GM12878 (cell line): ENCODE measurements at regions not wholly inside any gene's neighbourhood (a gene's known extent, or its start where the extent isn't known, plus 50 kb on each side); places are given as distances from the start of the nearest gene placed in this dataset.
A peak's percentile ranks its signal among the peaks of the same experiment; 100 is the strongest.

Experiments
- ATAC-seq: fragments of 200-7000 bp; cut with Tn5 transposase; 3 replicates; pipeline ENCODE4 v1.9.1; 2020; ENCODE audit warnings: mild to moderate bottlenecking, moderate library complexity
- BruUV-seq: library from RNA; stranded (reverse); fragments of 400-500 nt; replicated peaks from 2 replicates; lab custom pipeline; 2021; lab: Mats Ljungman, UMichigan
- CTCF ChIA-PET: fragments of 300-600 bp; sonication (Branson Sonifier 250); formaldehyde crosslinking; extraction: SDS; loops from one replicate; lab custom pipeline; 2021; ENCODE audit warnings: inconsistent platforms; lab: Yijun Ruan, JAX
- POLR2A ChIA-PET: fragments of 350-600 bp; formaldehyde crosslinking; extraction: SDS; loops from one replicate; lab custom pipeline; 2021; ENCODE audit warnings: inconsistent platforms; lab: Charles Lee
- RAD21 ChIA-PET: fragments of 300-600 bp; sonication (Branson Sonifier 250); formaldehyde crosslinking; loops from one replicate; lab custom pipeline; 2023; ENCODE audit warnings: antibody characterized with exemption; ENCODE audit not compliant: unreplicated experiment; lab: Charles Lee
- SMC1A ChIA-PET: fragments of 300-600 bp; sonication (Branson Sonifier 250); formaldehyde crosslinking; loops from one replicate; lab custom pipeline; 2023; ENCODE audit not compliant: unreplicated experiment, uncharacterized antibody; lab: Charles Lee
- DNase-seq: peaks from one replicate; pipeline ENCODE4 v3.0.0-alpha.2; 2011; ENCODE audit warnings: low read depth, low spot score
- FAIRE-seq: peaks from 3 replicates; lab custom pipeline; 2011; peaks lifted over from hg19 to GRCh38; lab: Jason Lieb, UNC
- H2AFZ ChIP-seq: 2 replicates; pipeline ENCODE4 v1.6.0; 2011; ENCODE audit warnings: low read depth, low read length, control low read depth; ENCODE audit not compliant: control insufficient read depth
- H3K27ac ChIP-seq: 2 replicates; pipeline ENCODE4 v1.5.1; 2011; ENCODE audit warnings: control low read depth; ENCODE audit not compliant: control insufficient read depth, insufficient read depth
- H3K27me3 ChIP-seq, 2 experiments: replicated peaks in 1 of 2; 2 replicates each; pipeline versions ENCODE4 v1.6.0 to v1.6.1; 2011; ENCODE audit warnings: low read length in 1 of 2; ENCODE audit not compliant: control insufficient read depth in 2 of 2, insufficient read depth in 2 of 2
- H3K36me3 ChIP-seq, 2 experiments: 2 replicates each; pipeline ENCODE4 v1.5.1; 2011; ENCODE audit warnings: low read length in 1 of 2; ENCODE audit not compliant: control insufficient read depth in 2 of 2, insufficient read depth in 2 of 2
- H3K4me1 ChIP-seq: 2 replicates; pipeline ENCODE4 v1.6.1; 2011; ENCODE audit warnings: mild to moderate bottlenecking, low read length, moderate library complexity, mixed read lengths; ENCODE audit not compliant: control insufficient read depth, insufficient read depth
- H3K4me2 ChIP-seq: 2 replicates; pipeline ENCODE4 v1.6.0; 2011; ENCODE audit warnings: control low read depth; ENCODE audit not compliant: control insufficient read depth, insufficient read depth
- H3K4me3 ChIP-seq: fragments of 200-600 bp; sonication (generic); 2 replicates; pipeline ENCODE4 v1.5.1; 2016
- H3K79me2 ChIP-seq: 2 replicates; pipeline ENCODE4 v1.6.0; 2011; ENCODE audit warnings: low read length; ENCODE audit not compliant: control insufficient read depth, insufficient read depth
- H3K9ac ChIP-seq: 2 replicates; pipeline ENCODE4 v1.8.0; 2011; ENCODE audit warnings: low read length, control low read depth, mixed read lengths; ENCODE audit not compliant: control insufficient read depth, insufficient read depth
- H3K9me3 ChIP-seq: replicated peaks from 3 replicates; pipeline ENCODE4 v1.5.1; 2011; ENCODE audit warnings: mild to moderate bottlenecking, low read length; ENCODE audit not compliant: control insufficient read depth, insufficient read depth
- H4K20me1 ChIP-seq: 2 replicates; pipeline ENCODE4 v1.6.0; 2011; ENCODE audit not compliant: control insufficient read depth, insufficient read depth
- CBX5 ChIP-seq: sonication (generic); IDR thresholded peaks from 2 replicates; pipeline ENCODE4 v1.6.1; 2016; ENCODE audit warnings: low read depth, moderate library complexity, mild to moderate bottlenecking, inconsistent platforms
- ELK1 ChIP-seq: IDR thresholded peaks from 2 replicates; pipeline ENCODE4 v1.6.1; 2012; ENCODE audit warnings: low read depth, low read length, improper control_type of control experiment
- EZH2 ChIP-seq: IDR thresholded peaks from 2 replicates; pipeline ENCODE4 v1.6.1; 2012; ENCODE audit warnings: low read depth, mild to moderate bottlenecking, control low read depth, inconsistent platforms, low read length, borderline replicate concordance; ENCODE audit not compliant: control insufficient read depth
- GATAD2B ChIP-seq: fragments of 450-650 bp; conservative IDR thresholded peaks from 2 replicates; pipeline ENCODE4 v1.6.1; 2017; ENCODE audit warnings: low read depth, mild to moderate bottlenecking, moderate library complexity
- HCFC1 ChIP-seq: fragments of 150-350 bp; IDR thresholded peaks from 2 replicates; pipeline ENCODE4 v1.6.1; 2014; ENCODE audit warnings: low read length
- IRF4 ChIP-seq: IDR thresholded peaks from 2 replicates; pipeline ENCODE4 v1.6.1; 2011; ENCODE audit warnings: low read depth, low read length
- LARP7 ChIP-seq: fragments of 450-650 bp; IDR thresholded peaks from 2 replicates; pipeline ENCODE4 v1.6.1; 2017; ENCODE audit warnings: mild to moderate bottlenecking
- MLLT1 ChIP-seq: fragments of 450-650 bp; IDR thresholded peaks from 2 replicates; pipeline ENCODE4 v1.6.1; 2016; ENCODE audit warnings: mild to moderate bottlenecking
- SP1 ChIP-seq: IDR thresholded peaks from one replicate; pipeline ENCODE4 v1.6.1; 2011; ENCODE audit warnings: low read depth, low read length
- SPI1 ChIP-seq: IDR thresholded peaks from 2 replicates; pipeline ENCODE4 v1.6.1; 2011; ENCODE audit warnings: low read depth, mild to moderate bottlenecking, low read length, moderate library complexity, borderline replicate concordance; ENCODE audit not compliant: insufficient read depth
- SUPT20H ChIP-seq: IDR thresholded peaks from 2 replicates; pipeline ENCODE4 v1.6.1; 2011; ENCODE audit warnings: low read depth, mild to moderate bottlenecking, low read length, moderate library complexity, borderline replicate concordance; ENCODE audit not compliant: control insufficient read depth
- TAF1 ChIP-seq: IDR thresholded peaks from 2 replicates; pipeline ENCODE4 v1.6.1; 2011; ENCODE audit warnings: mild to moderate bottlenecking, low read depth, low read length, borderline replicate concordance
- YY1 ChIP-seq: IDR thresholded peaks from 2 replicates; pipeline ENCODE4 v1.6.1; 2011; ENCODE audit warnings: low read depth, mild to moderate bottlenecking, low read length
- in situ Hi-C: fragments of 300-500 bp; cut with MboI; formaldehyde crosslinking; loops from 9 replicates; pipeline ENCODE4 v1.14.3; 2018; ENCODE audit warnings: mixed read lengths
- intact Hi-C: fragments of 100-400 bp; cut with micrococcal nuclease; formaldehyde crosslinking; loops from one replicate; pipeline ENCODE4 v1.14.2; 2022; ENCODE audit not compliant: unreplicated experiment
- TF ChIP-seq, protein P1 (sequence below): IDR thresholded peaks from 2 replicates; pipeline ENCODE4 v1.6.1; 2011; ENCODE audit warnings: low read depth, mild to moderate bottlenecking, low read length, moderate library complexity, borderline replicate concordance; ENCODE audit errors: extremely low read depth
- TF ChIP-seq, protein P2 (sequence below): IDR thresholded peaks from 2 replicates; pipeline ENCODE4 v1.6.1; 2011; ENCODE audit warnings: borderline replicate concordance, low read depth, mild to moderate bottlenecking, moderate library complexity, mixed read lengths, low read length; ENCODE audit not compliant: insufficient read depth; ENCODE audit errors: extremely low read length

DNA sequence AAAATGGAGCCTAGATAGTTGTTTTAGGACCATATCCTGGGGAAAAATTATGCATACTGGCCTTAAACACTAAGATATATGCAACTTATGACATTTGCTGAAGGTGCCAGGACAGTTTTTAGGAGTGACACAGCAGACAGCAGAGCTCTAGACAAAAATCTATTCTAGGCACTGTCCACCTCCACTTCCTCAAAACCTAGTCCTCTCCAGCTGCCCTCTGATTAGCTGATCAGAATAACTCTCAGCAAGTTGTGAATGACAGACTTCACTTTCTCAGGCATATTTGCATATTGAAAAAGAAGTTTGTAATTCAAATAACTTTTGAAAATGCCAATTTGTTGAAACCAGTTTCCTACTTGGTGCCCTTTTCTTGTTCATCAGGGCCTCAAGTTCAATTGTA, 152.3 kb upstream of the STEAP4 start:
- FAIRE-seq = no peak

DNA sequence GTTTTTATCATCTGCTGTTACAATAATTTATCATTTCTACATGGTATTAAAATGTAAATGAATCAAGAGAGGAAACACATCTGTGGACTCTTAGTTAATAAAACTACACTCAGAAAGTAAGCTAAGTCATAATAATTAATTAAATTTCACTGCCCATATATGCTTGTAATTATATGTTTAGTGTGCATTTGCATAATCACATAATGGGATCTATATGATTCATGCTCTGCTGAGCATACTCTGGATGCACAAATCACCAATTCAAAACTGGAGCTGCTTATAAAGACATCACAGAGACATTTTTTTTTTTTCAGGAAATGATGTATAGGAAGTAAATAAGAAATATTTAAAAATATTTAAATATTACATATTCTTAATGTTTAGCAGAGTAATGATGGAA, 151.6 kb upstream of the STEAP4 start:
- intact Hi-C loops (no loop called here), in situ Hi-C loops (no loop called here)
- H4K20me1 ChIP-seq = no peaks in the 10 kb centered on the region
- ChIA-PET RAD21 (no interaction called here), POLR2A (interaction anchor here (0.5 kb wide), 1 partner anchor 1376 kb away, joined by 3 read pairs; no protein-coding TSS in a partner anchor), SMC1A (interaction anchor here (1.4 kb wide), 1 partner anchor 14 kb away, joined by 3 read pairs; no protein-coding TSS in a partner anchor), CTCF (no interaction called here)
- H3K4me2 ChIP-seq = no peak overlapping the region
- ATAC-seq (no peak), DNase-seq (no peak), FAIRE-seq (no peak)
- H3K9me3 ChIP-seq = no peaks in the 10 kb centered on the region
- H3K27me3 ChIP-seq = no peaks in the 10 kb centered on the region; a peak in 1 of 4 replicates
- H3K9ac ChIP-seq = no peak overlapping the region
- no peak overlapping the region for H3K27ac ChIP-seq
- no peaks in the 10 kb centered on the region for H3K36me3 ChIP-seq
- no TSS peak for BruUV-seq
- H2AFZ ChIP-seq = no peak overlapping the region
- no peaks in the 10 kb centered on the region for H3K4me1 ChIP-seq
- no peaks in the 10 kb centered on the region for H3K79me2 ChIP-seq
- H3K4me3 ChIP-seq = no peak overlapping the region
- no peak for TF ChIP-seq ELK1
- TF ChIP-seq HCFC1 = no peak
- no peak for TF ChIP-seq EZH2
- TF ChIP-seq CBX5 = no peak
- no peak for TF ChIP-seq SUPT20H
- TF ChIP-seq LARP7 = no peak
- TF ChIP-seq MLLT1 = no peak
- TF ChIP-seq YY1 = no peak
- no peak for TF ChIP-seq SP1
- TF ChIP-seq GATAD2B = no peak
- TF ChIP-seq TAF1 = no peak
- TF ChIP-seq IRF4 = no peak
- TF ChIP-seq, protein P1, sequence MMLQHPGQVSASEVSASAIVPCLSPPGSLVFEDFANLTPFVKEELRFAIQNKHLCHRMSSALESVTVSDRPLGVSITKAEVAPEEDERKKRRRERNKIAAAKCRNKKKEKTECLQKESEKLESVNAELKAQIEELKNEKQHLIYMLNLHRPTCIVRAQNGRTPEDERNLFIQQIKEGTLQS = no peak

More for the DNA sequence above, 152.3 kb upstream of the STEAP4 start:
- POLR2A ChIA-PET = interaction anchor here (0.5 kb wide), 1 partner anchor 1375 kb away, joined by 3 read pairs; no protein-coding TSS in a partner anchor
- H4K20me1 ChIP-seq = no peaks in the 10 kb centered on the region
- H3K4me3 ChIP-seq = no peak overlapping the region
- SMC1A ChIA-PET = interaction anchor here (1.4 kb wide), 1 partner anchor 13 kb away, joined by 3 read pairs; no protein-coding TSS in a partner anchor
- TF ChIP-seq SPI1 (peak; percentile 32; the same call in 1 of the 2 replicates), EZH2 (no peak)
- TF ChIP-seq, protein P2, sequence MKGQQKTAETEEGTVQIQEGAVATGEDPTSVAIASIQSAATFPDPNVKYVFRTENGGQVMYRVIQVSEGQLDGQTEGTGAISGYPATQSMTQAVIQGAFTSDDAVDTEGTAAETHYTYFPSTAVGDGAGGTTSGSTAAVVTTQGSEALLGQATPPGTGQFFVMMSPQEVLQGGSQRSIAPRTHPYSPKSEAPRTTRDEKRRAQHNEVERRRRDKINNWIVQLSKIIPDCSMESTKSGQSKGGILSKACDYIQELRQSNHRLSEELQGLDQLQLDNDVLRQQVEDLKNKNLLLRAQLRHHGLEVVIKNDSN = no peak
- no peaks in the 10 kb centered on the region for H3K4me1 ChIP-seq
- no peak overlapping the region for H3K27ac ChIP-seq
- no peak overlapping the region for H3K4me2 ChIP-seq
- H3K36me3 ChIP-seq = no peaks in the 10 kb centered on the region
- H3K9ac ChIP-seq = no peak overlapping the region
- no peaks in the 10 kb centered on the region for H3K79me2 ChIP-seq
- no peak overlapping the region for H2AFZ ChIP-seq
- ATAC-seq = peak; percentile 63; the same call in 2 of the 3 replicates
- no peaks in the 10 kb centered on the region for H3K9me3 ChIP-seq
- in situ Hi-C loops = no loop called here
- CTCF ChIA-PET = no interaction called here
- intact Hi-C loops = no loop called here
- H3K27me3 ChIP-seq = no peaks in the 10 kb centered on the region; a peak in 1 of 4 replicates
- RAD21 ChIA-PET = no interaction called here
- BruUV-seq = no TSS peak
- no peak for DNase-seq
